ENCODE measurements at regions not wholly inside any gene's neighbourhood (a gene's known extent, or its start where the extent isn't known, plus 50 kb on each side); places are given as distances from the start of the nearest gene placed in this dataset.

GRCh38 chr2:13066676-13067075 is 349.9 kb downstream of the TRIB2 start:
- no peaks in the 10 kb centered on the region for H3K36me3 ChIP-seq (ENCODE audit: insufficient read depth, low read length)
- no peak overlapping the region for H3K9ac ChIP-seq (ENCODE audit: low read length)
- H3K9me2 ChIP-seq (replicated peaks; ENCODE audit: insufficient read depth, low read length), result no peaks in the 10 kb centered on the region
- H3K4me1 ChIP-seq (ENCODE audit: low read length), result no peaks in the 10 kb centered on the region
- no peaks in the 10 kb centered on the region for H3K79me2 ChIP-seq (ENCODE audit: low read length)
- DNase-seq, result no peak
- H3K4me2 ChIP-seq (ENCODE audit: low read depth, low read length, poor library complexity, severe bottlenecking), result no peak overlapping the region
- no peaks in the 10 kb centered on the region for H3K9me3 ChIP-seq (ENCODE audit: low read length)
- H3K27me3 ChIP-seq (ENCODE audit: low read length), result no peaks in the 10 kb centered on the region
- no peak overlapping the region for H2AFZ ChIP-seq (ENCODE audit: low read length)
- no peaks in the 10 kb centered on the region for H4K20me1 ChIP-seq (ENCODE audit: insufficient read depth, low read depth, low read length)
- H3K27ac ChIP-seq (ENCODE audit: low read length), result no peak overlapping the region
- H3K4me3 ChIP-seq (ENCODE audit: low read length), result no peak overlapping the region

DNA sequence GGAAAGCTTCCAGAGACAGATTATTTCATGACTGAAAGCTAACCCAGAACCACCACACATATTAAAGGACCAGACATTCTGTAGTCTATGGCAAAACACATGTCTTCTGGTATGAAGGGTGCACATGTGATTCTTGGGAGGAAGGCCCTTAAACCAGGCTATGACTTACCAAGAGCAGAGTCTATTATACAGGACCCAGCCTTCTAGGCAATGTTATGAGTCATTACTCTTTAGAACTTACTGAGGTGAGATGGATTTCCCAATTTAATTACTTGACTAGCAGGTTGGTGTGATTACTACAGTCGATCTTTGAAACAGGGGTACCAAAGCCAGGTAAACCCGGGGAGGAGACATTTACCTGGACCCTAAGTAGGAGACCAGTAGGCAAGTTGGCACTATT is 350.8 kb downstream of the TRIB2 start:
- no peaks in the 10 kb centered on the region for H3K36me3 ChIP-seq (ENCODE audit: insufficient read depth, low read length)
- H3K9me2 ChIP-seq (replicated peaks; ENCODE audit: insufficient read depth, low read length), result no peaks in the 10 kb centered on the region
- no peaks in the 10 kb centered on the region for H4K20me1 ChIP-seq (ENCODE audit: insufficient read depth, low read depth, low read length)

DNA sequence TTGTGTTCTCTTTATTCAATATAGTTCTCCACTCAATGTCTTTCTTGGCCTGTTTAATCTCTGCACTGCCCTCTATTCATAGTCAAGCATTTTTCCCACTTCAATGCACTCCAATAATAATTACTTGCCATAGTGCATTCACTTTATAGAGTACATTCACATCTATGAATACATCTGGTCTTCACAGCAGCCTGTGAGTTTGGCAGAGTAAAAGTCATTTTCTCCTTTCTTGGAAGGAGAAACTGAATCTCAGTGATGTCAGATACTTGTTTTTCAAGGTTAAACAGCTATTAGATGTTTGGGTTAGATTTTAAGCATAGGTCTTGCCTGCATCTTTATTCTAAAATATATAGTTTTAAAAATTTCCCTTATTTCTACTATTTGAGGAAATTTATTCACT is 373.2 kb downstream of the TRIB2 start:
- H3K9ac ChIP-seq (ENCODE audit: low read length), result no peak overlapping the region
- no peaks in the 10 kb centered on the region for H3K27me3 ChIP-seq (ENCODE audit: low read length)
- H2AFZ ChIP-seq (ENCODE audit: low read length), result no peak overlapping the region
- no peak overlapping the region for H3K4me3 ChIP-seq (ENCODE audit: low read length)
- no peaks in the 10 kb centered on the region for H3K4me1 ChIP-seq (ENCODE audit: low read length)
- no peaks in the 10 kb centered on the region for H3K9me3 ChIP-seq (ENCODE audit: low read length)
- H4K20me1 ChIP-seq (ENCODE audit: insufficient read depth, low read depth, low read length), result no peaks in the 10 kb centered on the region
- H3K4me2 ChIP-seq (ENCODE audit: low read depth, low read length, poor library complexity, severe bottlenecking), result no peak overlapping the region
- no peaks in the 10 kb centered on the region for H3K36me3 ChIP-seq (ENCODE audit: insufficient read depth, low read length)
- DNase-seq, result no peak
- H3K9me2 ChIP-seq (replicated peaks; ENCODE audit: insufficient read depth, low read length), result 0 out of 2 replicates have a peak, but pooled peaks cover 3% of the 10 kb centered on the region
- no peak overlapping the region for H3K27ac ChIP-seq (ENCODE audit: low read length)
- H3K79me2 ChIP-seq (ENCODE audit: low read length), result no peaks in the 10 kb centered on the region

More for the DNA sequence above, 350.8 kb downstream of the TRIB2 start:
- Histone ChIP-seq H3K9me3 (ENCODE audit: low read length) (no peaks in the 10 kb centered on the region), H3K79me2 (ENCODE audit: low read length) (no peaks in the 10 kb centered on the region), H3K27me3 (ENCODE audit: low read length) (no peaks in the 10 kb centered on the region), H3K9ac (ENCODE audit: low read length) (no peak overlapping the region), H2AFZ (ENCODE audit: low read length) (no peak overlapping the region), H3K4me2 (ENCODE audit: low read depth, low read length, poor library complexity, severe bottlenecking) (no peak overlapping the region), H3K4me3 (ENCODE audit: low read length) (no peak overlapping the region), H3K4me1 (ENCODE audit: low read length) (no peaks in the 10 kb centered on the region), H3K27ac (ENCODE audit: low read length) (no peak overlapping the region)
- DNase-seq, result no peak

DNA sequence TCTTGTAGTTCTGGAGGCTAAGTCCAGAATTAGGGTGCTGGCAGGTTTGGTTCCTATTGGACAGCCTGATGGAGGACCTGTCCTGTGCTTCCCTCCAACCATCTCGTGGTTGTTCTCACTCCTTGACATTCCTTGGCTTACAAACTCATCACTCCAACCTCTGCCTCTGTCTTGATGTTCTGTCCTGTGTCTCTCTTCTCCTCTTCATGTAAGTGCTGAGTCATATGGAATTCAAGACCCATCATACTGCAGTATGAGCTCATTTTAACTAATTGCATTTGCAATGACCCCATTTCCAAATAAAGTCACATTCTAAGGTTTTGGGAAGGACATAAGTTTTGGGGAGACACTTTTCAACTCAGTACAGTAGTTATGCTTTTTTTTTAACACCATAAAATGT is 374.7 kb downstream of the TRIB2 start:
- Histone ChIP-seq H3K4me3 (ENCODE audit: low read length) (no peak overlapping the region), H3K27me3 (ENCODE audit: low read length) (no peaks in the 10 kb centered on the region), H3K27ac (ENCODE audit: low read length) (no peak overlapping the region), H3K9me2 (replicated peaks; ENCODE audit: insufficient read depth, low read length) (no peaks in the 10 kb centered on the region), H3K36me3 (ENCODE audit: insufficient read depth, low read length) (no peaks in the 10 kb centered on the region), H2AFZ (ENCODE audit: low read length) (no peak overlapping the region), H3K9me3 (ENCODE audit: low read length) (no peaks in the 10 kb centered on the region), H3K9ac (ENCODE audit: low read length) (no peak overlapping the region), H3K4me2 (ENCODE audit: low read depth, low read length, poor library complexity, severe bottlenecking) (no peak overlapping the region), H3K4me1 (ENCODE audit: low read length) (no peaks in the 10 kb centered on the region), H3K79me2 (ENCODE audit: low read length) (no peaks in the 10 kb centered on the region), H4K20me1 (ENCODE audit: insufficient read depth, low read depth, low read length) (no peaks in the 10 kb centered on the region)
- DNase-seq, result no peak

DNA sequence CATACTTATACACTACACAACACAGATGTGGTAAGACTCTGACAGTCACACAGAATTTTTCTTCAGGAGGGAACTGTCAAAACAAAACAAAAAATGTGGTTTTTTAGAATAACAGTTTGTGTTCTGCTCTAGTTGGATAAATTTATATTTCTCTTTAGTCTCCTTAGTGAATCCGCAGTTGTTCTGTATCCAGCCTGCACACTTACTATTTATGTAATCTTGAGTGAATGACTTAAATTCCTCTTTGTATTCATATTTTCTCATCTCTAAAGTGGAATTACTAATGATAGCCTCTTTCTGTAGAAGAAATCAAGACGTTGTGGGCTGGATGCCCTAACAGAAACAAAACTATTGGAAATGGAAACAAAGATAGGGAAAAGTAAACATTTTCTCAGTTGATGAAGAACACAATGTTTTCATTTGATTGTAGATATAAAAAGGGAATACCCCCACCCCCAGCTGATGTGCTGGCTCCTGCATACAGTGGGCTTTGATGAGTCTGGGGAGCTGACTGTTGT is 375.2 kb downstream of the TRIB2 start:
- Histone ChIP-seq H3K4me3 (ENCODE audit: low read length) (no peak overlapping the region), H2AFZ (ENCODE audit: low read length) (no peak overlapping the region), H3K36me3 (ENCODE audit: insufficient read depth, low read length) (no peaks in the 10 kb centered on the region), H3K9me3 (ENCODE audit: low read length) (no peaks in the 10 kb centered on the region), H3K79me2 (ENCODE audit: low read length) (no peaks in the 10 kb centered on the region), H3K9ac (ENCODE audit: low read length) (no peak overlapping the region), H3K9me2 (replicated peaks; ENCODE audit: insufficient read depth, low read length) (no peaks in the 10 kb centered on the region), H3K4me2 (ENCODE audit: low read depth, low read length, poor library complexity, severe bottlenecking) (no peak overlapping the region), H3K4me1 (ENCODE audit: low read length) (no peaks in the 10 kb centered on the region), H3K27ac (ENCODE audit: low read length) (no peak overlapping the region), H4K20me1 (ENCODE audit: insufficient read depth, low read depth, low read length) (no peaks in the 10 kb centered on the region), H3K27me3 (ENCODE audit: low read length) (no peaks in the 10 kb centered on the region)
- DNase-seq, result no peak

DNA sequence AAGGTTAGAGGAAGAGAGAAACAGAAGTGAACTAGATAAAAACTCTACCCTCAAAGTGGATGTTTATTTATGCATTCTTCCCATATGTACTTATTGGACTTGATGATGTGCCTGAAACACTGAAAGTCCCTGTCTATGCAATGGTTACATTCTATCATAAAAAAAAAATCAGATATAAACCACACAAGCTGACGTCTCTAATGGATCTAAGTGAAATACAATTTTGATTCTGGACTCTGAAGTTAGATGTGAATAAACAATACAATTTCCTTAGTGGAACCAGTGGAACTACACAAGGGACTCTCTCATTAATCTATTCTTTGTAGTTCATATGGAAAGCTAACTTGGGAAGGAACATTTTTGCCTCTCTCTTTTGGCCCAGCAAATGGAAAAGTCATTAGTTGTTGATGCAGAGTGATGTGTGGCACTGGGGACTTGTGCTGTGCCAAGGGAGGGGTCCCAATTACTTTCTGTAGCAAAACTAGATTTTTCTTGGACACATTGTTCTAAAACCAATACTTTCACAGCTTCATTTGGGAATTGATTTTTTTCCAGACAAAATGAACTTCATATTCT is 376.8 kb downstream of the TRIB2 start:
- H3K4me2 ChIP-seq (ENCODE audit: low read depth, low read length, poor library complexity, severe bottlenecking), result no peak overlapping the region
- H4K20me1 ChIP-seq (ENCODE audit: insufficient read depth, low read depth, low read length), result no peaks in the 10 kb centered on the region
- H3K27me3 ChIP-seq (ENCODE audit: low read length), result no peaks in the 10 kb centered on the region
- no peak overlapping the region for H3K9ac ChIP-seq (ENCODE audit: low read length)
- no peaks in the 10 kb centered on the region for H3K9me2 ChIP-seq (replicated peaks; ENCODE audit: insufficient read depth, low read length)
- H3K36me3 ChIP-seq (ENCODE audit: insufficient read depth, low read length), result no peaks in the 10 kb centered on the region
- no peak overlapping the region for H3K4me3 ChIP-seq (ENCODE audit: low read length)
- no peaks in the 10 kb centered on the region for H3K79me2 ChIP-seq (ENCODE audit: low read length)
- DNase-seq, result no peak
- no peaks in the 10 kb centered on the region for H3K4me1 ChIP-seq (ENCODE audit: low read length)
- 0 out of 2 replicates have a peak, but pooled peaks cover 3% of the 10 kb centered on the region for H3K9me3 ChIP-seq (ENCODE audit: low read length)
- H2AFZ ChIP-seq (ENCODE audit: low read length), result no peak overlapping the region
- H3K27ac ChIP-seq (ENCODE audit: low read length), result no peak overlapping the region

- Histone ChIP-seq H3K9me2 (replicated peaks; ENCODE audit: insufficient read depth, low read length) (no peaks in the 10 kb centered on the region), H3K4me3 (ENCODE audit: low read length) (no peak overlapping the region), H3K36me3 (ENCODE audit: insufficient read depth, low read length) (no peaks in the 10 kb centered on the region), H2AFZ (ENCODE audit: low read length) (no peak overlapping the region), H3K9me3 (ENCODE audit: low read length) (0 out of 2 replicates have a peak, but pooled peaks cover 3% of the 10 kb centered on the region), H4K20me1 (ENCODE audit: insufficient read depth, low read depth, low read length) (no peaks in the 10 kb centered on the region), H3K4me1 (ENCODE audit: low read length) (no peaks in the 10 kb centered on the region), H3K27me3 (ENCODE audit: low read length) (no peaks in the 10 kb centered on the region), H3K4me2 (ENCODE audit: low read depth, low read length, poor library complexity, severe bottlenecking) (no peak overlapping the region), H3K27ac (ENCODE audit: low read length) (no peak overlapping the region), H3K79me2 (ENCODE audit: low read length) (no peaks in the 10 kb centered on the region), H3K9ac (ENCODE audit: low read length) (no peak overlapping the region)
- DNase-seq, result no peak
Observed at GRCh38 chr2:13102397-13103063, 385.8 kb downstream of the TRIB2 start.

DNA sequence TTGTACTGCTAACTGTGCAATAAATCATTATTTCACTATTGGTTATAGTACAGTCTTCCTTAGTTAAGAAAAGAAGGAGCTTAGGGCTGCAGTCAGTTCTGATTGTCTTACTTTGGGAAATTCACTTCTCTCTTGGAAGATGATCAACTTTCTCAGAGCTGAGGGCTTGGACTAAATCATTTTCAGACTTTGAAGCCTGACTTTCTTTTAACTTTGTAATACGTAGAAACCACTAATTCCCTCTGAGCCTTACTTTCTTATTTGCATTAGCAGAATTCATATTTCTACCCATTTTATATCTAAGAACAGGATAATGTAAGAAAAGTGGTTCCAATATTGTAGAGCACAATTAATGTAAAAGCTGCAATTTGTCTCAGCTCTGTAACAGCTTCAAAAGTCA is 386.4 kb downstream of the TRIB2 start:
- Histone ChIP-seq H3K27me3 (ENCODE audit: low read length) (no peaks in the 10 kb centered on the region), H2AFZ (ENCODE audit: low read length) (no peak overlapping the region), H3K9ac (ENCODE audit: low read length) (no peak overlapping the region), H3K9me3 (ENCODE audit: low read length) (0 out of 2 replicates have a peak, but pooled peaks cover 2% of the 10 kb centered on the region), H3K4me1 (ENCODE audit: low read length) (no peaks in the 10 kb centered on the region), H3K9me2 (replicated peaks; ENCODE audit: insufficient read depth, low read length) (no peaks in the 10 kb centered on the region), H3K4me3 (ENCODE audit: low read length) (no peak overlapping the region), H3K27ac (ENCODE audit: low read length) (no peak overlapping the region), H3K4me2 (ENCODE audit: low read depth, low read length, poor library complexity, severe bottlenecking) (no peak overlapping the region), H4K20me1 (ENCODE audit: insufficient read depth, low read depth, low read length) (no peaks in the 10 kb centered on the region), H3K36me3 (ENCODE audit: insufficient read depth, low read length) (no peaks in the 10 kb centered on the region), H3K79me2 (ENCODE audit: low read length) (no peaks in the 10 kb centered on the region)
- no peak for DNase-seq

Measured in Karpas-422 (cell line).